Liver (tissue), 3 donors: ENCODE measurements at regions not wholly inside any gene's neighbourhood (a gene's known extent, or its start where the extent isn't known, plus 50 kb on each side); places are given as distances from the start of the nearest gene placed in this dataset.

ENCODE experiments used
- JUND ChIP-seq, 2 donors: IDR thresholded peaks; 2 replicates each; pipeline ENCODE4 v1.6.1; 2016; ENCODE audit warnings: antibody characterized with exemption in 2 of 2
- SP1 ChIP-seq: IDR thresholded peaks from 2 replicates; pipeline ENCODE4 v1.6.1; 2018; ENCODE audit warnings: antibody characterized with exemption, mild to moderate bottlenecking
- TF ChIP-seq, protein P1 (sequence below): fragments of 150-350 bp; IDR thresholded peaks from 2 replicates; pipeline ENCODE4 v1.5.1; 2017; ENCODE audit warnings: improper control_type of control experiment, low read depth, low read length; ENCODE audit not compliant: missing input control
- TF ChIP-seq, protein P2 (sequence below): IDR thresholded peaks from 2 replicates; pipeline ENCODE4 v1.6.1; 2016; ENCODE audit warnings: antibody characterized with exemption
- TF ChIP-seq, protein P3 (sequence below): IDR thresholded peaks from 2 replicates; pipeline ENCODE4 v1.6.1; 2016; ENCODE audit warnings: antibody characterized with exemption
- donor health status: healthy.
- donor health status: healthy.

DNA sequence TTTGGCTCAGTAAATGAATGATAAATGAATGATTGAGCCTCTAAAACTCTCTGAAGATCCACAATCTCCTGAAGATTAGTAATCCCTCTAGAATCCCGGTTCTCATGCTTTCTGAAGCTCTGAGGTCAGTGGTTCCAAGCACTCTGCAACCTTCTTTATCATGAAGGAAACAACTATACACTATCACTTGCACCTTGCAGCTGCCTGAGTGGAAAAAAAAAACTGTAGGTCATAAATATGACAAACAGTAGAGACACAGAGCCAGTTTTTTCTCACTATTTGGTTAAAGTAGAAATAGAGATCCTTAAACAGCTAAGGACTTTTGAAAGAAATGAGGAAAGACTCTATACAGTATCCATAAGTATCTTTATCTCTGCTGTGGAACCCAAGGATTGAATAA lies 122.0 kb upstream of the CRBN start:
- TF ChIP-seq, protein P1, sequence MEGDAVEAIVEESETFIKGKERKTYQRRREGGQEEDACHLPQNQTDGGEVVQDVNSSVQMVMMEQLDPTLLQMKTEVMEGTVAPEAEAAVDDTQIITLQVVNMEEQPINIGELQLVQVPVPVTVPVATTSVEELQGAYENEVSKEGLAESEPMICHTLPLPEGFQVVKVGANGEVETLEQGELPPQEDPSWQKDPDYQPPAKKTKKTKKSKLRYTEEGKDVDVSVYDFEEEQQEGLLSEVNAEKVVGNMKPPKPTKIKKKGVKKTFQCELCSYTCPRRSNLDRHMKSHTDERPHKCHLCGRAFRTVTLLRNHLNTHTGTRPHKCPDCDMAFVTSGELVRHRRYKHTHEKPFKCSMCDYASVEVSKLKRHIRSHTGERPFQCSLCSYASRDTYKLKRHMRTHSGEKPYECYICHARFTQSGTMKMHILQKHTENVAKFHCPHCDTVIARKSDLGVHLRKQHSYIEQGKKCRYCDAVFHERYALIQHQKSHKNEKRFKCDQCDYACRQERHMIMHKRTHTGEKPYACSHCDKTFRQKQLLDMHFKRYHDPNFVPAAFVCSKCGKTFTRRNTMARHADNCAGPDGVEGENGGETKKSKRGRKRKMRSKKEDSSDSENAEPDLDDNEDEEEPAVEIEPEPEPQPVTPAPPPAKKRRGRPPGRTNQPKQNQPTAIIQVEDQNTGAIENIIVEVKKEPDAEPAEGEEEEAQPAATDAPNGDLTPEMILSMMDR = no peak
- TF ChIP-seq SP1 (no peak), JUND (IDR thresholded peaks at IDR 0.05) (no peak)
- TF ChIP-seq, protein P2, sequence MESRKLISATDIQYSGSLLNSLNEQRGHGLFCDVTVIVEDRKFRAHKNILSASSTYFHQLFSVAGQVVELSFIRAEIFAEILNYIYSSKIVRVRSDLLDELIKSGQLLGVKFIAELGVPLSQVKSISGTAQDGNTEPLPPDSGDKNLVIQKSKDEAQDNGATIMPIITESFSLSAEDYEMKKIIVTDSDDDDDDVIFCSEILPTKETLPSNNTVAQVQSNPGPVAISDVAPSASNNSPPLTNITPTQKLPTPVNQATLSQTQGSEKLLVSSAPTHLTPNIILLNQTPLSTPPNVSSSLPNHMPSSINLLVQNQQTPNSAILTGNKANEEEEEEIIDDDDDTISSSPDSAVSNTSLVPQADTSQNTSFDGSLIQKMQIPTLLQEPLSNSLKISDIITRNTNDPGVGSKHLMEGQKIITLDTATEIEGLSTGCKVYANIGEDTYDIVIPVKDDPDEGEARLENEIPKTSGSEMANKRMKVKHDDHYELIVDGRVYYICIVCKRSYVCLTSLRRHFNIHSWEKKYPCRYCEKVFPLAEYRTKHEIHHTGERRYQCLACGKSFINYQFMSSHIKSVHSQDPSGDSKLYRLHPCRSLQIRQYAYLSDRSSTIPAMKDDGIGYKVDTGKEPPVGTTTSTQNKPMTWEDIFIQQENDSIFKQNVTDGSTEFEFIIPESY = no peak
- TF ChIP-seq, protein P3, sequence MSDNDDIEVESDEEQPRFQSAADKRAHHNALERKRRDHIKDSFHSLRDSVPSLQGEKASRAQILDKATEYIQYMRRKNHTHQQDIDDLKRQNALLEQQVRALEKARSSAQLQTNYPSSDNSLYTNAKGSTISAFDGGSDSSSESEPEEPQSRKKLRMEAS = no peak
